ENCODE measurements at regions not wholly inside any gene's neighbourhood (a gene's known extent, or its start where the extent isn't known, plus 50 kb on each side); places are given as distances from the start of the nearest gene placed in this dataset.

- 46 to 52% methylated on average over 1 of the region's 1 CpG for WGBS, 2 donors
- H3K27me3 ChIP-seq = no peaks in the 10 kb centered on the region
- no peak overlapping the region for H3K27ac ChIP-seq
- intact Hi-C loops (cut with DNase I) = no loop called here
- no peaks in the 10 kb centered on the region for H3K9me3 ChIP-seq
- no peak for DNase-seq
- H3K4me1 ChIP-seq = no peaks in the 10 kb centered on the region
- no peak for TF ChIP-seq CTCF (IDR thresholded peaks at IDR 0.05)
- ATAC-seq = no peak
- no peak overlapping the region for H3K4me3 ChIP-seq
- no peaks in the 10 kb centered on the region for H3K36me3 ChIP-seq
- FAIRE-seq = no peak
Measured at GRCh38 chr11:128066399-128066798, 521.0 kb downstream of the ETS1 start.

- no peak overlapping the region for H3K27ac ChIP-seq
- no peak for TF ChIP-seq CTCF (IDR thresholded peaks at IDR 0.05)
- H3K36me3 ChIP-seq = no peaks in the 10 kb centered on the region
- ATAC-seq = peak in 1 of 4 donors; percentile 16
- no peak for FAIRE-seq
- no peaks in the 10 kb centered on the region for H3K9me3 ChIP-seq
- intact Hi-C loops (cut with DNase I) = no loop called here
- no peaks in the 10 kb centered on the region for H3K4me1 ChIP-seq
- DNase-seq = no peak
- no peak overlapping the region for H3K4me3 ChIP-seq
- 60 to 63% methylated on average over 5 of the region's 5 CpGs for WGBS, 2 donors
- H3K27me3 ChIP-seq = peaks cover 0 to 4% (median 0%) of the 10 kb centered on the region in 4 donors
Measured at GRCh38 chr11:128061281-128061871, 526.0 kb downstream of the ETS1 start.

GRCh38 chr11:128058580-128059208, 528.7 kb downstream of the ETS1 start:
- no peak overlapping the region for H3K4me3 ChIP-seq
- H3K9me3 ChIP-seq = no peaks in the 10 kb centered on the region
- no peak for DNase-seq
- ATAC-seq = no peak
- peaks cover 0 to 4% (median 0%) of the 10 kb centered on the region in 4 donors for H3K27me3 ChIP-seq
- no peaks in the 10 kb centered on the region for H3K4me1 ChIP-seq
- no peak for FAIRE-seq
- no peak for TF ChIP-seq CTCF (IDR thresholded peaks at IDR 0.05)
- WGBS, 2 donors = 71 to 81% methylated on average over 5 of the region's 5 CpGs
- no peak overlapping the region for H3K27ac ChIP-seq
- no peaks in the 10 kb centered on the region for H3K36me3 ChIP-seq
- intact Hi-C loops (cut with DNase I) = no loop called here

- intact Hi-C loops (cut with DNase I) = no loop called here
- Histone ChIP-seq H3K9me3 (no peaks in the 10 kb centered on the region), H3K4me1 (no peaks in the 10 kb centered on the region), H3K27me3 (peaks cover 0 to 4% (median 0%) of the 10 kb centered on the region in 4 donors), H3K36me3 (no peaks in the 10 kb centered on the region), H3K27ac (no peak overlapping the region), H3K4me3 (no peak overlapping the region)
- DNase-seq (no peak), ATAC-seq (no peak), FAIRE-seq (no peak)
- TF ChIP-seq CTCF (IDR thresholded peaks at IDR 0.05) = no peak
- 64 to 73% methylated on average over 6 of the region's 6 CpGs for WGBS, 2 donors
Measured at GRCh38 chr11:128057786-128058395, 529.5 kb downstream of the ETS1 start.

Measured in pancreas (tissue), 10 donors.